ENCODE measurements at regions not wholly inside any gene's neighbourhood (a gene's known extent, or its start where the extent isn't known, plus 50 kb on each side); places are given as distances from the start of the nearest gene placed in this dataset.
A peak's percentile ranks its signal among the peaks of the same experiment; 100 is the strongest.
"Not testable (repeated sequence)": the region's sequence is repeated elsewhere in the genome, so short reads cannot be mapped to it uniquely, and the experiment has no call there.

DNA sequence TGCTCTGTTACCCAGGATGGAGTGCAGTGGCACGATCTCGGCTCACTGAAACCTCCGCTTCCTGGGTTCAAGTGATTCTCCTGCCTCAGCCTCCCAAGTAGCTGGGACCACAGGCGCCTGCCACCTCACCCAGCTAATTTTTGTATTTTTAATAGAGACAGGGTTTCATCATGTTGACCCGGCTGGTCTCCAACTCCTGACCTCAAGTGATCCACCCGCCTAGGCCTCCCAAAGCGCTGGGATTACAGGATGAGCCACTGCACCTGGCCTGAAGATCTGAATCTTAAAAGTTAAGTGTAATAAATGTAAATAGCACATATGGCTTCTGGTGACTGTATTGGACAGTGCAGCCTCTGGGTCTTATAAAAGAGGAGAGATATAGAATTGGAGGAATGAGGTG, 74.2 kb upstream of the NOX3 start:
- DNase-seq (ENCODE audit: low read depth in 2 of 2): not testable (repeated sequence)

DNA sequence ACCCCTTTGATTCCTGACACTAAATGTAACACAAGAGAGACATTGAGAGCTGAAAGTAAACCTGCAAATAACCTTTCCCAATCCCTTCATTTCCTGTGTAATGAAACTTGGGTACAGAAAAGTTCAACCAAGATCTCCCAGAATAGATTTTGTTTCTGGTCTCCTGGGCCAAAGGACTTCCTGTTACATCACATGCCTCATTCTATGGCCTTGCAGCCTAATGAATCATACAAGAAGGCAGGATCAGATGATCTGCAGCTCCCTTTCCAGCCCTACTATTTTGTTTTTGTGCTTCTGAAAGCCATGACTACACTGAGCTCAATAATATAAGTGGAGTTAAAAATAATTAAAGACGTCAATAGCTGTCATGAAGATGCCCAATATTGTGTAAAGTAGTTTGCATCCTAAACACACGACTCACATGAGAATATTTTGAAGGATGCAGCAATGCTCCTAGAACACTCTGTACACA, 73.4 kb upstream of the NOX3 start:
- peak; percentile 47 for DNase-seq (ENCODE audit: low read depth in 2 of 2)

GRCh38 chr6:155528335-155528734, 72.7 kb upstream of the NOX3 start:
- DNase-seq (ENCODE audit: low read depth in 2 of 2): no peak

DNA sequence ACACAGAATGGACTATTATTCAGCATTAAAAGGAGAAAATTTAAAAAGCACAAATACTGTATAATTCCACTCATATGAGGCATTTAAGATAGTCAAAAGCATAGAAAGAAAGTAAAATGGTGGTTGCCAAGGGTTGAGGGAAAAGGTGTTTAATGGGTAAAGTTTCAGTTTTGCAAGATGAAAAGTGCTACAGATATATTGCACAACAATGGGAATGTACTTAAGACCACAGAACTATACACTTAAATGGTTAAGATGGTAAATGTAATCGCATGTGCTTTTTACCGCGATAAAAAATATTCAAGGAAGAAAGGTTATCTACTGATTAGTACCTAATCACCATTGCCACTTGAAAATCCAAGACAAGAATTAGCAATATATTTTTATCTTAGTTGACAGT, 71.8 kb upstream of the NOX3 start:
- no peak for DNase-seq (ENCODE audit: low read depth in 2 of 2)

- DNase-seq (ENCODE audit: low read depth in 2 of 2): peak; percentile 46 to 52
Measured at GRCh38 chr6:155523821-155524651, 68.4 kb upstream of the NOX3 start.

GRCh38 chr6:155521719-155522118, 66.1 kb upstream of the NOX3 start:
- no peak for DNase-seq (ENCODE audit: low read depth in 2 of 2)

GRCh38 chr6:155520078-155520477, 64.4 kb upstream of the NOX3 start:
- no peak for DNase-seq (ENCODE audit: low read depth in 2 of 2)

DNA sequence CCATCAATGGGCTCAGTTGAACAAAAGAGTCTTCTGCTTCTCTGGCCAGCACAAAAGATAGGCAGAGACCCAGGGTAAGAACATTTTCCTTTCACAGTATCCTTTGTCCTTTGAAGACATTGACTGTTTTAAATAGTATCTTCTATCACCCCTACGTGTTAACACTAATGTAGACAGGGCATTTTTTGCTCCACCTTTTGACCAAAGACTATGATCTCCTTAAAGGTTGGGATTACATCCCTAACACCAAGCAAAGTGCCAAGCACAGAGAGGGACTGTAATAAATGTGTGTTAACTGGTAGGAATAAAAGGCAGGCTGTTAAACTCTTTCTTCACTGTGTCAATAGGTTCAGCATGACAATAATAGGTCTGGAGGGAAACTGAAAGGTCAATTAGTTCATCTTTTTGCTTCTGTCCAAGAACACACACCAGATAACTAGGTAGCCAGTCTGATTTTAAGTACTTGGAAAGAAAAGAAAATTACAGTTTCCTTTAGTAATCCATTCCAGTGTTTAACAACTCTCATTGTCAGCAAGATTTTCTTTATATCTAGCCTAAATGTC, 63.6 kb upstream of the NOX3 start:
- DNase-seq (ENCODE audit: low read depth in 2 of 2): no peak

DNA sequence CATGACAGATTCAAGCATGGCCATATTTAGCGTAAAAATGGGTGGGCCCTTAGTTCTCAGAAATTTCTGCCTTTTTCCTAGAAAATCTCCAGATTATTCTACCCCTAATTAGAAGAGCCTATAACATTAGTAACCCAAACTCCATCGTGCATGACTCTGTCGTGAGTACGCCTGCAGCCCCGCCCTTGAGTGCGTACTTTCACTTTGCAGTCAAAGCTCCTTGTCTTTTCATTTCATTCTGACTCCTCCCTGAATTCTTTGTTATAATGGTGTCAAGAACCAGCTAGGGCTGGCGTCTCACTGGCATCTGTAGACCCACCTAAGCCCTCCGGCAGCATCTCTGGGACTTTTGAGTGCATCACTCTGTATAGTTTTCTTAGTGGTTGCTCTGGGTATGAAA, 61.7 kb upstream of the NOX3 start:
- DNase-seq (ENCODE audit: low read depth in 2 of 2): no peak

DNA sequence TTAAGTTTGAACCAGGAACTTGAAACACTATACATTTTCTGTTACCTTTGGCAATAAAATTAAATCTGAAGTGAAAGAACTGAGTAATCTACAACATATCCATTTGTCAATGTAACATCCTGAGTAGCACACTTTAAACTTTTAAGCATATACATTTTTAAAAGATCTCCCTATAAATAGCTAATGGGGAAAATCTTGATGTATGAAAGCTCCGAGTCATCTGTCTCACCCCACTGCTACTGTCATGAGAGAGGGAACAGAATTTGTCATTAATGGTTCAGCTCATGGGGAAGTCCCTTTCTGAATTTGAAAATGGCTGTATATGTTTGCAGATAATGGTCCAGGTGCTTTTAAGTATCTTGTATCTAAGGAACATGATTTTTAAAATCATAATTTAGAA, 55.2 kb upstream of the NOX3 start:
- no peak for DNase-seq (ENCODE audit: low read depth in 2 of 2)

DNA sequence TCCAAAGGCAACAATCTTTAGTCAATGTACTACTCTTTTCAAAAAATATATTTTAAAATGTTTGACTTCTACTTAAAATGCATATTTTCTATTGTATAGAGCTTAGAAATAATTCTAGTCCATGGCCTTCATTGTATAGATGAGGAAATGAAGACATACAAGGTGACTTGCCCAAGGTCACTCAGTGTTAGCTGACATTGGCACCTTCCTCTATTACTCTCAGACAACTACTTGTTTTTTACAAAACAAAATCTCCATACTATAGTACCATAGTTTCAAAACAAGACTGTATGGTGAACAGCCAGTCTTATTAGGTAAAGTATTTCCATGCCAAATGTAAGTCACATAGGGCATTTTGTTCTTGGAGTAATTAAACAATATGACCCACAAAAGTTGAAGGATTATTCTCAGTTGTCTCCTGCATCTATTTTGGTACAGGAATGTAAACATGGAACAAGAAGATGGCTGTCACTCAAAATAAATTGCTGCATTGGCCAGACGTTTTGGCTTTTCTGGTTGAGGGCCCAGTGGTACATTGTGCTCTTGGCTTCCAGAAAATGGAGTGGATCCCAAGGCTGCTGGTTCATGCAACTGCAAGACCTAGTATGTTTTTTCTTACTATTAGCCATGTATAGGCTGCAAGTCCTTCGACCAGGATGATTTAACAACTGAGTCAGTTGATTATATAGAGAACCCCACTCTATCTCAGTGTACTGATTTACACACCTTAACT, 54.3 kb upstream of the NOX3 start:
- no peak for DNase-seq (ENCODE audit: low read depth in 2 of 2)

DNA sequence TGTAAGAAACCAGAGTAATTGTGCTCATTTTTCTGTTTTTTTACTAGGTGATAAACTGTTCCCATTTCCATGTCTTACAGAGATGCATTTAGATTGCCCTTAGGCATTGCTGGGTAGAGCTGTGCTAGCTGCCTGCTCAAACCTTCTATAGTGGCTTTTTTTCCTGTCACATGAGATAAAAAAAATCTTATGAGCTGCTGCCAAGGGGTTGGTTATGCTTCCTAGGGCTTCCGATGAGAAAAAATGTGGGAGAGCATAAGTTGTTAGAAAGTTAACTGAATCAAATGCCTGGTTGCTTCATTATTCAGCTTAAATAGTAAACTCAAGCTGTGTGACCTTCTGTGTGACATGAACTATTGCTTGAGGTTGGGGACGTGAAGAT, 50.0 kb upstream of the NOX3 start:
- no peak for DNase-seq (ENCODE audit: low read depth in 2 of 2)

Measured in fibroblast of skin of left biceps (primary cell).